ENCODE measurements at regions not wholly inside any gene's neighbourhood (a gene's known extent, or its start where the extent isn't known, plus 50 kb on each side); places are given as distances from the start of the nearest gene placed in this dataset.

- no peaks in the 10 kb centered on the region for H3K36me3 ChIP-seq (ENCODE audit: control insufficient read depth, insufficient read depth, low read length)
- H3K27ac ChIP-seq (ENCODE audit: low read length): peak overlapping the region; percentile 53
- H3K4me3 ChIP-seq (ENCODE audit: low read length): no peak overlapping the region
- WGBS (ENCODE audit: insufficient coverage): 10% methylated on average over 2 of the region's 2 CpGs
- H3K9me3 Mint-ChIP-seq: no peaks in the 10 kb centered on the region
- H3K27me3 Mint-ChIP-seq (ENCODE audit: low read depth in 2 of 2): no peaks in the 10 kb centered on the region
- H3K36me3 Mint-ChIP-seq: no peaks in the 10 kb centered on the region
- ATAC-seq: peak; percentile 71 to 90 (median 79)
- H3K4me1 Mint-ChIP-seq: peaks cover 28% of the 10 kb centered on the region in 2 donors
- H3K27ac Mint-ChIP-seq: peak overlapping the region; percentile 77 to 88
- H3K27me3 ChIP-seq (ENCODE audit: control insufficient read depth, insufficient read depth, low read length): no peaks in the 10 kb centered on the region
- TF ChIP-seq CTCF (IDR thresholded peaks at IDR 0.05): no peak
- peak in 1 of 2 donors; percentile 53 for DNase-seq
- H3K4me3 Mint-ChIP-seq: peak overlapping the region; percentile 69
- peaks cover 18% of the 10 kb centered on the region for H3K4me1 ChIP-seq (ENCODE audit: control insufficient read depth, insufficient read depth, low read length)
- no peaks in the 10 kb centered on the region for H3K9me3 ChIP-seq (ENCODE audit: control insufficient read depth, insufficient read depth, low read length)
- intact Hi-C loops (cut with micrococcal nuclease): no loop called here
Measured at GRCh38 chr13:50319635-50320255, 304.5 kb downstream of the KCNRG start.

GRCh38 chr13:50320271-50320862, 305.1 kb downstream of the KCNRG start:
- WGBS (ENCODE audit: insufficient coverage): no CpG with 5 or more reads among the region's 1 CpG
- Histone ChIP-seq H3K27ac (ENCODE audit: low read length) (peak overlapping the region; percentile 53), H3K36me3 (ENCODE audit: control insufficient read depth, insufficient read depth, low read length) (no peaks in the 10 kb centered on the region), H3K4me3 (ENCODE audit: low read length) (no peak overlapping the region), H3K27me3 (ENCODE audit: control insufficient read depth, insufficient read depth, low read length) (no peaks in the 10 kb centered on the region), H3K9me3 (ENCODE audit: control insufficient read depth, insufficient read depth, low read length) (no peaks in the 10 kb centered on the region), H3K4me1 (ENCODE audit: control insufficient read depth, insufficient read depth, low read length) (peaks cover 18% of the 10 kb centered on the region)
- Mint-ChIP-seq H3K27ac (peak overlapping the region; percentile 77 to 88), H3K36me3 (no peaks in the 10 kb centered on the region), H3K9me3 (no peaks in the 10 kb centered on the region), H3K4me1 (peaks cover 28% of the 10 kb centered on the region in 2 donors), H3K4me3 (peak overlapping the region; percentile 69), H3K27me3 (ENCODE audit: low read depth in 2 of 2) (no peaks in the 10 kb centered on the region)
- ATAC-seq (no peak), DNase-seq (no peak)
- no peak for TF ChIP-seq CTCF (IDR thresholded peaks at IDR 0.05)
- intact Hi-C loops (cut with micrococcal nuclease): no loop called here

- H3K4me1 Mint-ChIP-seq: peaks cover 28 to 36% of the 10 kb centered on the region in 2 donors
- no peak overlapping the region for H3K27ac ChIP-seq (ENCODE audit: low read length)
- intact Hi-C loops (cut with micrococcal nuclease): no loop called here
- H3K27me3 ChIP-seq (ENCODE audit: control insufficient read depth, insufficient read depth, low read length): no peaks in the 10 kb centered on the region
- no peaks in the 10 kb centered on the region for H3K36me3 Mint-ChIP-seq
- H3K27ac Mint-ChIP-seq: no peak overlapping the region
- H3K4me1 ChIP-seq (ENCODE audit: control insufficient read depth, insufficient read depth, low read length): peaks cover 18% of the 10 kb centered on the region
- no CpG with 5 or more reads among the region's 3 CpGs for WGBS (ENCODE audit: insufficient coverage)
- no peaks in the 10 kb centered on the region for H3K36me3 ChIP-seq (ENCODE audit: control insufficient read depth, insufficient read depth, low read length)
- no peak overlapping the region for H3K4me3 ChIP-seq (ENCODE audit: low read length)
- DNase-seq (no peak), ATAC-seq (no peak)
- no peaks in the 10 kb centered on the region for H3K9me3 Mint-ChIP-seq
- H3K4me3 Mint-ChIP-seq: no peak overlapping the region
- peaks cover 0 to 2% of the 10 kb centered on the region in 2 donors for H3K27me3 Mint-ChIP-seq (ENCODE audit: low read depth in 2 of 2)
- no peak for TF ChIP-seq CTCF (IDR thresholded peaks at IDR 0.05)
- no peaks in the 10 kb centered on the region for H3K9me3 ChIP-seq (ENCODE audit: control insufficient read depth, insufficient read depth, low read length)
Measured at GRCh38 chr13:50322006-50322405, 306.8 kb downstream of the KCNRG start.
